ENCODE measurements at regions not wholly inside any gene's neighbourhood (a gene's known extent, or its start where the extent isn't known, plus 50 kb on each side); places are given as distances from the start of the nearest gene placed in this dataset.

- no peaks in the 10 kb centered on the region for H3K4me1 ChIP-seq (ENCODE audit: insufficient read depth, low read length)
- H3K4me2 ChIP-seq (ENCODE audit: insufficient read depth, low read length) = no peak overlapping the region
- no peak for ATAC-seq (ENCODE audit: insufficient read depth, low read depth)
Observed at GRCh38 chr22:19654338-19654987, 59.8 kb upstream of the SEPTIN5 start.

GRCh38 chr22:19655399-19655798 lies 58.9 kb upstream of the SEPTIN5 start:
- H3K9ac ChIP-seq (ENCODE audit: low read depth, low read length) = no peak overlapping the region
- no peaks in the 10 kb centered on the region; the same call in 1 of the 2 replicates for H4K20me1 ChIP-seq (ENCODE audit: insufficient read depth, low read length)
- H2AFZ ChIP-seq (ENCODE audit: low read depth, low read length) = no peak overlapping the region
- H3K9me3 ChIP-seq (ENCODE audit: insufficient read depth, low read length, severe bottlenecking) = no peaks in the 10 kb centered on the region
- no peaks in the 10 kb centered on the region for H3K4me1 ChIP-seq (ENCODE audit: insufficient read depth, low read length)
- no peak overlapping the region for H3K27ac ChIP-seq (ENCODE audit: low read length)
- H3K4me3 ChIP-seq (ENCODE audit: low read depth in 1 of 2, low read length in 2 of 2) = no peak overlapping the region
- no peaks in the 10 kb centered on the region for H3K79me2 ChIP-seq (ENCODE audit: insufficient read depth, low read length)
- H3K27me3 ChIP-seq (ENCODE audit: insufficient read depth, low read length, poor library complexity) = no peaks in the 10 kb centered on the region
- ATAC-seq (ENCODE audit: insufficient read depth, low read depth) = no peak
- no peak overlapping the region for H3K4me2 ChIP-seq (ENCODE audit: insufficient read depth, low read length)
- no peak for TF ChIP-seq EZH2 (IDR thresholded peaks at IDR 0.05; ENCODE audit: borderline replicate concordance, low read depth, low read length, severe bottlenecking)
- TF ChIP-seq CTCF (IDR thresholded peaks at IDR 0.05; ENCODE audit: borderline replicate concordance, extremely low read depth, low read length, poor library complexity, severe bottlenecking) = no peak
- DNase-seq = no peak
- no peaks in the 10 kb centered on the region for H3K36me3 ChIP-seq (ENCODE audit: insufficient read depth, low read length)

More at GRCh38 chr22:19654338-19654987, 59.8 kb upstream of the SEPTIN5 start:
- Histone ChIP-seq H3K79me2 (ENCODE audit: insufficient read depth, low read length) (no peaks in the 10 kb centered on the region), H2AFZ (ENCODE audit: low read depth, low read length) (no peak overlapping the region), H3K9ac (ENCODE audit: low read depth, low read length) (no peak overlapping the region), H3K4me3 (ENCODE audit: low read depth in 1 of 2, low read length in 2 of 2) (no peak overlapping the region), H3K36me3 (ENCODE audit: insufficient read depth, low read length) (no peaks in the 10 kb centered on the region), H3K27ac (ENCODE audit: low read length) (no peak overlapping the region), H4K20me1 (ENCODE audit: insufficient read depth, low read length) (no peaks in the 10 kb centered on the region; the same call in 1 of the 2 replicates), H3K27me3 (ENCODE audit: insufficient read depth, low read length, poor library complexity) (no peaks in the 10 kb centered on the region), H3K9me3 (ENCODE audit: insufficient read depth, low read length, severe bottlenecking) (peaks cover under 1% of the 10 kb centered on the region)
- no peak for DNase-seq
- TF ChIP-seq EZH2 (IDR thresholded peaks at IDR 0.05; ENCODE audit: borderline replicate concordance, low read depth, low read length, severe bottlenecking) (no peak), CTCF (IDR thresholded peaks at IDR 0.05; ENCODE audit: borderline replicate concordance, extremely low read depth, low read length, poor library complexity, severe bottlenecking) (no peak)

GRCh38 chr22:19656541-19657251 lies 57.6 kb upstream of the SEPTIN5 start:
- Histone ChIP-seq H3K27me3 (ENCODE audit: insufficient read depth, low read length, poor library complexity) (no peaks in the 10 kb centered on the region), H3K36me3 (ENCODE audit: insufficient read depth, low read length) (no peaks in the 10 kb centered on the region), H3K27ac (ENCODE audit: low read length) (no peak overlapping the region), H3K4me2 (ENCODE audit: insufficient read depth, low read length) (no peak overlapping the region), H4K20me1 (ENCODE audit: insufficient read depth, low read length) (no peaks in the 10 kb centered on the region; the same call in 1 of the 2 replicates), H3K4me1 (ENCODE audit: insufficient read depth, low read length) (no peaks in the 10 kb centered on the region), H2AFZ (ENCODE audit: low read depth, low read length) (no peak overlapping the region), H3K4me3 (ENCODE audit: low read depth in 1 of 2, low read length in 2 of 2) (no peak overlapping the region), H3K79me2 (ENCODE audit: insufficient read depth, low read length) (no peaks in the 10 kb centered on the region), H3K9me3 (ENCODE audit: insufficient read depth, low read length, severe bottlenecking) (no peaks in the 10 kb centered on the region), H3K9ac (ENCODE audit: low read depth, low read length) (no peak overlapping the region)
- no peak for TF ChIP-seq EZH2 (IDR thresholded peaks at IDR 0.05; ENCODE audit: borderline replicate concordance, low read depth, low read length, severe bottlenecking)
- TF ChIP-seq CTCF (IDR thresholded peaks at IDR 0.05; ENCODE audit: borderline replicate concordance, extremely low read depth, low read length, poor library complexity, severe bottlenecking) = no peak
- DNase-seq (no peak), ATAC-seq (ENCODE audit: insufficient read depth, low read depth) (no peak)
